Panc1 (cell line): ENCODE measurements at regions not wholly inside any gene's neighbourhood (a gene's known extent, or its start where the extent isn't known, plus 50 kb on each side); places are given as distances from the start of the nearest gene placed in this dataset.

ENCODE experiments used
- SIN3A ChIP-seq: IDR thresholded peaks from 2 replicates; pipeline ENCODE4 v1.6.1; 2012; ENCODE audit warnings: low read depth, mild to moderate bottlenecking, low read length, moderate library complexity, borderline replicate concordance; ENCODE audit not compliant: insufficient read depth
- TF ChIP-seq, protein P1 (sequence below): fragments of 450-650 bp; IDR thresholded peaks from 2 replicates; pipeline ENCODE4 v1.5.1; 2017; ENCODE audit warnings: mild to moderate bottlenecking

DNA sequence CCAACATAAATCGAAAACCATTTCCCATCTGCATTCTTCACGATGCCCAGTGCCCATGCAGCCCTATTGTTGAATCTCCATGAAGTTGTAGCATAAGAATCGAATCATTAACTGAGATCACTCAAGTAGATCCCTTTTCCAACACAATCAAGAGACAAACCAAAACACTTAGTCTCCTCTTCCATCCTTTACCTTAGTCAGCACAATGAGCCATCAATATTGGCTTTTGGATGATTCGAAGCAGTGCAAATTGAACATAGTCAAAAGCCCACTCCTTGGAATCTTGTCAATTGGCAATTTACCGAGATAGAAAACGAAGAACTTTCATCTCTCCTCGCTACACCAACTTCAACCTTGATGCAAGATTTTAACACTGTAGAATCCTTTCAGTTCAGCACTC, 66.5 kb upstream of the ADRB1 start:
- TF ChIP-seq, protein P1, sequence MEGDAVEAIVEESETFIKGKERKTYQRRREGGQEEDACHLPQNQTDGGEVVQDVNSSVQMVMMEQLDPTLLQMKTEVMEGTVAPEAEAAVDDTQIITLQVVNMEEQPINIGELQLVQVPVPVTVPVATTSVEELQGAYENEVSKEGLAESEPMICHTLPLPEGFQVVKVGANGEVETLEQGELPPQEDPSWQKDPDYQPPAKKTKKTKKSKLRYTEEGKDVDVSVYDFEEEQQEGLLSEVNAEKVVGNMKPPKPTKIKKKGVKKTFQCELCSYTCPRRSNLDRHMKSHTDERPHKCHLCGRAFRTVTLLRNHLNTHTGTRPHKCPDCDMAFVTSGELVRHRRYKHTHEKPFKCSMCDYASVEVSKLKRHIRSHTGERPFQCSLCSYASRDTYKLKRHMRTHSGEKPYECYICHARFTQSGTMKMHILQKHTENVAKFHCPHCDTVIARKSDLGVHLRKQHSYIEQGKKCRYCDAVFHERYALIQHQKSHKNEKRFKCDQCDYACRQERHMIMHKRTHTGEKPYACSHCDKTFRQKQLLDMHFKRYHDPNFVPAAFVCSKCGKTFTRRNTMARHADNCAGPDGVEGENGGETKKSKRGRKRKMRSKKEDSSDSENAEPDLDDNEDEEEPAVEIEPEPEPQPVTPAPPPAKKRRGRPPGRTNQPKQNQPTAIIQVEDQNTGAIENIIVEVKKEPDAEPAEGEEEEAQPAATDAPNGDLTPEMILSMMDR = no peak
- no peak for TF ChIP-seq SIN3A
